ENCODE measurements at regions not wholly inside any gene's neighbourhood (a gene's known extent, or its start where the extent isn't known, plus 50 kb on each side); places are given as distances from the start of the nearest gene placed in this dataset.

GRCh38 chr1:13921190-13921589, 221.2 kb downstream of the PRDM2 start:
- H3K27me3 ChIP-seq (ENCODE audit: low read length), result peaks cover 15% of the 10 kb centered on the region; the same call in 1 of the 2 replicates
- H3K79me2 ChIP-seq (ENCODE audit: low read length), result no peaks in the 10 kb centered on the region
- no peaks in the 10 kb centered on the region for H3K36me3 ChIP-seq (ENCODE audit: low read depth, low read length)
- intact Hi-C loops (cut with micrococcal nuclease), result no loop called here
- H3K9ac ChIP-seq (ENCODE audit: low read length), result no peak overlapping the region
- H3K9me2 ChIP-seq (replicated peaks; ENCODE audit: low read length), result no peaks in the 10 kb centered on the region
- ChIA-PET POLR2A (ENCODE audit: unreplicated experiment) (no interaction called here), CTCF (no interaction called here)
- no peaks in the 10 kb centered on the region for H3F3A ChIP-seq (ENCODE audit: low read length, unreplicated experiment)
- H3K4me1 ChIP-seq (ENCODE audit: insufficient read depth, low read length), result peaks cover 9% of the 10 kb centered on the region; the same call in 1 of the 2 replicates
- H4K20me1 ChIP-seq (ENCODE audit: low read length), result no peaks in the 10 kb centered on the region
- H2AFZ ChIP-seq (ENCODE audit: low read length), result no peak overlapping the region
- H3K27ac ChIP-seq (ENCODE audit: low read length), result no peak overlapping the region
- peak; percentile 6 for DNase-seq
- ATAC-seq, result no peak
- no TSS peak for BruUV-seq (replicated peaks)
- H3K9me3 ChIP-seq (ENCODE audit: low read length), result no peaks in the 10 kb centered on the region
- H3K4me3 ChIP-seq (ENCODE audit: low read length), result no peak overlapping the region
- TF ChIP-seq CTCF (conservative IDR thresholded peaks at IDR 0.05; ENCODE audit: low read depth, low read length) (no peak), EZH2 (IDR thresholded peaks at IDR 0.05; ENCODE audit: low read length, unreplicated experiment) (no peak), EZH2phosphoT487 (IDR thresholded peaks at IDR 0.05; ENCODE audit: borderline replicate concordance, low read length) (no peak)
- H3K4me2 ChIP-seq (ENCODE audit: low read length), result no peak overlapping the region

- H3K79me2 ChIP-seq (ENCODE audit: low read length), result no peaks in the 10 kb centered on the region
- ChIA-PET CTCF (no interaction called here), POLR2A (ENCODE audit: unreplicated experiment) (no interaction called here)
- peaks cover 9% of the 10 kb centered on the region; the same call in 1 of the 2 replicates for H3K4me1 ChIP-seq (ENCODE audit: insufficient read depth, low read length)
- TF ChIP-seq EZH2 (IDR thresholded peaks at IDR 0.05; ENCODE audit: low read length, unreplicated experiment) (no peak), CTCF (conservative IDR thresholded peaks at IDR 0.05; ENCODE audit: low read depth, low read length) (no peak), EZH2phosphoT487 (IDR thresholded peaks at IDR 0.05; ENCODE audit: borderline replicate concordance, low read length) (no peak)
- no peak for DNase-seq
- H3K4me3 ChIP-seq (ENCODE audit: low read length), result no peak overlapping the region
- H2AFZ ChIP-seq (ENCODE audit: low read length), result no peak overlapping the region
- peak overlapping the region; percentile 22; the same call in 1 of the 2 replicates for H3K4me2 ChIP-seq (ENCODE audit: low read length)
- H4K20me1 ChIP-seq (ENCODE audit: low read length), result no peaks in the 10 kb centered on the region
- H3K36me3 ChIP-seq (ENCODE audit: low read depth, low read length), result no peaks in the 10 kb centered on the region
- H3K27ac ChIP-seq (ENCODE audit: low read length), result no peak overlapping the region
- no peaks in the 10 kb centered on the region for H3K9me2 ChIP-seq (replicated peaks; ENCODE audit: low read length)
- H3F3A ChIP-seq (ENCODE audit: low read length, unreplicated experiment), result no peaks in the 10 kb centered on the region
- H3K27me3 ChIP-seq (ENCODE audit: low read length), result peaks cover 11% of the 10 kb centered on the region; the same call in 1 of the 2 replicates
- intact Hi-C loops (cut with micrococcal nuclease), result no loop called here
- H3K9ac ChIP-seq (ENCODE audit: low read length), result no peak overlapping the region
- H3K9me3 ChIP-seq (ENCODE audit: low read length), result no peaks in the 10 kb centered on the region
- no TSS peak for BruUV-seq (replicated peaks)
- ATAC-seq, result no peak
These were observed 222.6 kb downstream of the PRDM2 start for GRCh38 chr1:13922466-13923110.

- Histone ChIP-seq H3K4me3 (ENCODE audit: low read length) (no peak overlapping the region), H3F3A (ENCODE audit: low read length, unreplicated experiment) (no peaks in the 10 kb centered on the region), H3K4me2 (ENCODE audit: low read length) (no peak overlapping the region), H3K9ac (ENCODE audit: low read length) (no peak overlapping the region), H3K36me3 (ENCODE audit: low read depth, low read length) (no peaks in the 10 kb centered on the region), H3K4me1 (ENCODE audit: insufficient read depth, low read length) (peaks cover 9% of the 10 kb centered on the region; the same call in 1 of the 2 replicates), H4K20me1 (ENCODE audit: low read length) (no peaks in the 10 kb centered on the region), H3K27me3 (ENCODE audit: low read length) (peaks cover 11% of the 10 kb centered on the region; the same call in 1 of the 2 replicates), H2AFZ (ENCODE audit: low read length) (no peak overlapping the region), H3K9me3 (ENCODE audit: low read length) (no peaks in the 10 kb centered on the region), H3K9me2 (replicated peaks; ENCODE audit: low read length) (no peaks in the 10 kb centered on the region), H3K79me2 (ENCODE audit: low read length) (no peaks in the 10 kb centered on the region), H3K27ac (ENCODE audit: low read length) (no peak overlapping the region)
- ChIA-PET CTCF (no interaction called here), POLR2A (ENCODE audit: unreplicated experiment) (no interaction called here)
- intact Hi-C loops (cut with micrococcal nuclease), result no loop called here
- ATAC-seq (no peak), DNase-seq (no peak)
- TF ChIP-seq EZH2 (IDR thresholded peaks at IDR 0.05; ENCODE audit: low read length, unreplicated experiment) (no peak), CTCF (conservative IDR thresholded peaks at IDR 0.05; ENCODE audit: low read depth, low read length) (no peak), EZH2phosphoT487 (IDR thresholded peaks at IDR 0.05; ENCODE audit: borderline replicate concordance, low read length) (no peak)
- no TSS peak for BruUV-seq (replicated peaks)
These were observed 226.6 kb downstream of the PRDM2 start for GRCh38 chr1:13926556-13926955.
